SHP77 (cell line): ENCODE measurements at regions not wholly inside any gene's neighbourhood (a gene's known extent, or its start where the extent isn't known, plus 50 kb on each side); places are given as distances from the start of the nearest gene placed in this dataset.
A peak's percentile ranks its signal among the peaks of the same experiment; 100 is the strongest.

Experiments used
- DNase-seq, 2 experiments: peaks; one replicate each; lab custom pipeline; 2025; lab: John Stamatoyannopoulos, UW

- no peak for DNase-seq
Observed at GRCh38 chr14:101066826-101067510, 163.4 kb upstream of the RTL1 start.

GRCh38 chr14:101068313-101069227 is 165.0 kb upstream of the RTL1 start:
- no peak for DNase-seq

- DNase-seq: no peak
Observed at GRCh38 chr14:101069228-101069549, 165.7 kb upstream of the RTL1 start.

GRCh38 chr14:101069666-101070362 is 166.3 kb upstream of the RTL1 start:
- no peak for DNase-seq

DNA sequence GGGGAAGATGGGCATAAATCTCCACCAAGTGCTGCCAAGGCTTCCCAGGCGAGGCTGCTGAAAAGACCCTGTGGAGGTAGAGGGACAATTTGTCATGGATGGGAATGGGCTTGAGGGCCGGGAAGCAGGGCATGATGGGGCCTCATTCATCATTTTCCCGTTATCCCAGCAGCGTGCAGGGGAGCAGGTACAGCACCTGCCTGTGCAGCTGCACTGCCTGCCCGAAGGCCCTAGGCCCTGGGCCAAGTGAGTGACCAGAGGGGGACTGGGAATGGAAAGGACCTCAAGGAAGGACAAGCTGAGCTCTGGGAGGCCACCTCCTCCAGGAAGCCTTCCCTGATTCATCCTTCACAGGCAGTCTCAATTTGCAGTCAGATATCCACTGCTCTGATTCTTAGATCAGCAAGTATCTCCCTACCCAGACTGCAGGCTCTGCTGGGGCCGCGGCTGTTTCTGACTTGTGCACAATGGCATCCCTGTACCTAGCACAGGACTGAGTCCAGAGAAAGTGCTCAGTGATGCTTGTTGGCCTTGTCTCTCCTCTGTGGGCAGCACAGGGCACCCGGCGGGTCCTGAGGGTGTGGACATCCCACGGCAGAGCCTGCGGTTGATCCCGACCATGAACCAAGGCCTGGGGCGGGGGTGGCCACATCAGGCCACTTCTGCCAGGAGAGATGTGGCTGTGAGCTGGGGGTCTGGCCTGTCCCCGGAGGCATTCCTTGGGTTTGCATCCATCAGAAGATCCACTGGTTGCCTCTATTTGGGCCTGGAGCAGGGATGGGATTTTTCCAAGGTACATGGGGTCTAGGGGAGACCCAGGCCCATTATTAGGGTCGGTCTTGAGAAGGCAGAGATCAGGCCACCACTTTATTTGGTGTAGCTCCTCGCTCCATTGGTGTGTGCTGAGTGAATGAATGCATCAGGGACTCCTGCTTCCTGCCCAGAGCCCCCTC is 167.3 kb upstream of the RTL1 start:
- DNase-seq: peak in 1 of 2 experiments; percentile 22

- DNase-seq: no peak
Observed at GRCh38 chr14:101071493-101071906, 168.0 kb upstream of the RTL1 start.

- no peak for DNase-seq
Observed at GRCh38 chr14:101072070-101072469, 168.5 kb upstream of the RTL1 start.

- no peak for DNase-seq
Observed at GRCh38 chr14:101072531-101072930, 169.0 kb upstream of the RTL1 start.

DNA sequence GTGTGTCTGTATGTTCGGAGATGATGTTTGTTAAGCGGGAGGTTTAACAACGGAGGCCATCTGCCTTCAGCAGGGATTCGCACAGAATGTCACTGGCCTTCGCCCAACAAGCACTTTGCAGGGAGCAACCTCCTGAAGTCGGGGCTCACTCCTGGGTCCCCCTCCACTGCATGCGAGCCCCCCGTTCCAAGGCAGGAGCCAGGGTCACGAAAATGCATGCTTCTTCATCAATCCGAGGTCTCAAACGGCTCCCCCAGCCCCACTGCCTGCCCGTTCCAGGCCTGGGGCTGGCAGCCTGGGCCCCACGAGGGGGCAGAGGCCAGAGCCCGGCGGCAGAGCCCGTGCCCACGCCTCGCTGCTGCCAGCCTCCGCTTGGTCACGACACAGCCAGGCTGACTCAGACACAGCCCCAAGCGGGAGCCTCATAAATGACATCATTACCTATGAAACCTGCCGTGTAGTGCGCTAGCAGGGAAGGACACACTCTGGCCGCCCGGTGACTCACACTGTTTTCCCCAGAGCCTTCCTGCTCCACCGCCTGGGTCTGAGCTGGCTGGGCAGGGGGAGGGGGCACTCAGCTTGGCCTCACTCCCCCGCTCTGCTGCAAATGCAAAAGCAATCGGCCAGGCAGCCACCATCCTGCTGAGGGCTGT is 169.5 kb upstream of the RTL1 start:
- DNase-seq: peak; percentile 91 to 93

DNA sequence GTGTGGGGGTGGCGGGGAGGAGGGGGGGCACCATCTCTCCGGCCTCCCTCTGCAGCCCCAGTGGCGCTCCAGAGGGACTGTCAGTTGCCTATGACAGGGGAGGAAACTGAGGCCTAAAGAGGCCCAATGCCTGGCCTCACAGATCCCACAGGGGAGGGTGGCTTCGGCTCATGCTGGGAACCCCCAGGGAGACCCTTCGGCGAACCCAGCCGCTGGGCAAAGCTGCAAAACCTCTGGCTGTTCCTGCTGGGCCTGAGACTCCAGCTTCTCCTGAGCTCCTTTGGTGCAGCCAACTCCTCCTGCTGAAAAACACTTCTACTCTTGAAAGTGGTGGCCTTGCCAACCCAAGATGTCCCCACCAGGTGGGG is 170.1 kb upstream of the RTL1 start:
- no peak for DNase-seq

DNA sequence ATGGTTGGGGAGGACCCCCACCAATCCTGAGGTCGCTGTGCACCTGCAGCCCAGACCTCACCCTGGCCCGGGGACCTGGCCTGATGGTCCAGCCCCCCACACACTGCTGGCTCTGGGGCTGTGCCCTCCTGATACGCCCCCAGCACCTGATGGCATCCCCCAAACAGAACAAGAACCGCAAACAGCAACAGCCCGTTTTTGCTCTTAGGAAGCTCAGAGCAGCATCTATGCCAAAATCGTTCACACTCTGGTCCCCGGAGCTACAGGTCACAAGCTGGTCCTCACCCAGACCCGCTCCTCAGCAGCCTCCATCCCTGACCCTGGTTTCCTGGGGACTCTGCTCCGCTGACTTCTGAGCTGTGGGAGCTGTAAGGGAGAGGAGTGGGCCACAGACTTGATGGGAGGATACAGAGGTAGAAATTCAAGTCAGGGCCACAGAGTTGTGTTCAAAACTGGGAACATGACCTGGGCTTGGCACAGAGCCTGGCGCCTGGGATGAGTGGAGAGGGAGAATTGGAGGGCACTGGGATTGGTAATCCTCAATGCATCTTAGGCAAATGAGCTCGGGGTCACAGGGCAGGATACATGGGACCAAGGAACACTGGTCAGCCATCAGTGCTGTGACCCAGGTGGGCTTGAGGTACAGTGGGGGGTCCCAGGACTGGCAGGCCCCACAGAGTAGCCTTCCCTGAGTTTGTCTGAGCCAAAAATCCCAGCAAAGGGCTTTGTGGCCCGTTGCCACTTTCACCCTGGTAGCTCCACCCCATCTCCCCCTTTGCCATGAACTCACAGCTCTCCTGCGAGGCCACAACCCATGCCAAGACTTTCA is 170.9 kb upstream of the RTL1 start:
- no peak for DNase-seq

DNA sequence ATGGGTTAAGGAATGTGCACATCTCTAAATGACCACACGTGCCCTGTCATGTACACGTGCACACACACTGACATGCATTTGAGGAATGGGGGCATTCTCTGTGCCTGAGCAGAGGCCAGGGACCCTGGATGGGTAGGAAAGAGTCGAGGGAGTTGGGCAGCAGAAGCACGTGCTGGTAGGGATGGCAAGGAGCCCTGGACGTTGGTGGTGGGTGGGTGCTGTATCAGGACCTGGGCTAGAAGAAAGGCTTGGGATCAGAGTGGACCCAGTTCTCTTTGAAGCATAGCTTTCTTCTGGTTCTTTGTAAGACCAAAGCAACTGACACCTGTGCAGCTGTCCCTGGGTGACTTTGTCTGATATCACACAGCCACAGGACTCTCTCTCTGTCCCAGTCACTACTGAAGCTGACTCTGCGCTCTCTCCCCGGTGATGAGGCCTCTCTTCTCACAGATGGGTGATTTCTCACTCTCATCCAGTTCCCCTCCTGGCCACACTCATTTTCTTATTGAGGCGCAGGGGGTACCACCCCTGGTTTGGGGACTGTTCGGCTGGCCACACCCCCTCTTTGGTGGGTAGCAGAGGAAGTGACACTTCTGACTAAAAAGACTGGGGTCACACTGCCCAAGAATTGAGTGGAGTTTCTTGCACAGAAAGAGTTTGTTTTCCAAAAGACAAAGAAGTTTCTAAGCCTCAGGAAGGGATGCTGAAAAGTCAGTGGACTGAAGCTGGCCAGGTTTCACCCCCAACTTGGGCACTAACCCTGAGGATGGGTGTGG is 171.7 kb upstream of the RTL1 start:
- no peak for DNase-seq

GRCh38 chr14:101075801-101076413 is 172.4 kb upstream of the RTL1 start:
- no peak for DNase-seq

GRCh38 chr14:101076451-101077198 is 173.1 kb upstream of the RTL1 start:
- no peak for DNase-seq

- peak; percentile 88 to 89 for DNase-seq
Observed at GRCh38 chr14:101077481-101078074, 174.1 kb upstream of the RTL1 start.

DNA sequence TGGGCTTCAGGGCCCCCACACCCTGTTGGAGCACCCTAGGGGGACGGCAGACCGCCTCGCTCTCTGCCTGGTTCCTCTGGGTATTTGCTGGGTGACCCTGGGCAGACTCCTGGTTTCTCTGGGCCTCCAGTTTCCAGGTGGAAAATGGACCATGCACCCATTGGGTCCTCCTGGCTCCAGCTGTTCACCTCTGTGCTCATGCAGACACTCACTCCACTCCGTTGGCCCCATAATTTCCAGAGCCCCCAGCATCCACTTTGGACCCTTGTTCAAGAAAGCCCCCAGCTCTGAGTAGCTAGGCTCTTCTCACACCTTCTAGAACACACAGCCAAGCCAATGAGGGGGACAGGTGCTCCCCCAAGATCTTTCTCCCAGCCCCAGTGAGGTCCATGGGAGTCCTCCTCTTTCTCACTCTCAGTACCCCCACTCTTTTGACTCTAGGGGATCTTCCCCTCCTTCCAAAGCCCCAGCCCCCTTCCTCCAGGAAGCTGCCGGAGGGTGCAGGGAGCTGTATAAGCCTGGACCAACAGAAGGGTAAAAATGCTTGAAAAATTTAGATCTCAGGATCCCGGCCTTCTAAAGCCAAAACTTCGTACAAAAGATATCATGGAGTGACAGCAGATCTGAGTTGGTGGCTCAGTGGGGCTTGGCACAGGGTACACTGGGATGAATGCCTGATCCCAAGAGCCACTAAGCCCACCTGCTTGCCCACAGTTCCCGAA is 174.8 kb upstream of the RTL1 start:
- DNase-seq: no peak

DNA sequence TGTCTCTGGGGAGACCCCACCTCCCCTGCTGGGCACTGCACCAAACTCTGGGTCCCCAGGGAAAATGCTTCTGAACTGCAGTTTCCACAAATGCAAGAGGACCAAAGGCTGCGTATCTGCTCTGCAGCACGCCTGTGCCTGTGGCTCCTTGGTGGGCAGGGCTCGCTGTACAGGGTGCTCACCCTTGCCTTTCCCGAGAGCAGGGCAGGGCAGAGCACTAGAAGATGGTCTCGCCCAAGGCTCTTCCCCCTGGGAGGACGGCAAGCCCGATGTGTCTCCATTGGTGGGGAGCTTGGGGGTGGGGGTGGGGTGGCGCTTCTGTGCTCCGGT is 175.3 kb upstream of the RTL1 start:
- no peak for DNase-seq
